COR-L47 (cell line): ENCODE measurements at regions not wholly inside any gene's neighbourhood (a gene's known extent, or its start where the extent isn't known, plus 50 kb on each side); places are given as distances from the start of the nearest gene placed in this dataset.

Experiments used
- DNase-seq: peaks from one replicate; lab custom pipeline; 2025; lab: John Stamatoyannopoulos, UW

DNA sequence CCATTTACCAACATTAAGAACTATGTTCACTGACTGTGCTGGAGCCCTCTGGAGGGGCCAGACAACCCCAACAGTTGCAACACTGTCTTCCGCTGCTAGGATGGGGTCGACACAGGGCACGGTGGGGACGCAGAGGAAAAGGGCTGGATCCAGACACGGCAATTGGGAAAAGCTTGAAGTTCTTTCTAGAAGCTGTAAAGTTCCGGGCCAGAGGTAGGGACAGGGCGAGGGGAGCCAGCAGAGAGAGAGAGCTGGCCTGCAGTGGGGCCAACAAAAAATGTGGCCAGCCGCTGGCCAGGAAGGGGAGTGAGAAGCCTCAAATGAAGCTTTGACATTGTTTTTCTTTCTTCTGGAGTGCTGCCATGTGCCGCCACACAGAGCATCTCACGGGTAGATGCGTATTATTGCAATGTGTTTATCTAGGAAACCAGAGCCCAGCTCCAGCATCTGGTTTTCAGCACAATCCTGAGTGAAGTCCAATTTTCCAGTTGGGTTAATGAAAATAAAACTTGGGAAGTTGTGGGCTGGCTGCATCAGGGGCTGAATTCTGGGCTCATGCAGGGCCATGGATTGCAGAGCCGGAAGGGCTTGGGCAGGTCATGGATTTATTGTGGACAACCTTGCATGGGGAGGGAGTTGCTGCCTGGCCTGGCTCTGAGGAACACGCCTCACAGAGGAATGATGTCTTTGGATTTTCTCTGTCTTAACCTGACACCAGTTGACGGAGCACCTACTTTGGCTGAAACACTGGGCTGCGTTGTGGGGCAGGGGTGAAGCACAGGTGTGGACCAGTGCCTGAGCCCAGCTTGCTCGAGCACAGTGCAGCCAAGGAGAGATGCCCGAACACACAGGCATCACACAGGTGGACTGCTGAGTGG is 67.6 kb upstream of the AMPD3 start:
- DNase-seq = no peak

DNA sequence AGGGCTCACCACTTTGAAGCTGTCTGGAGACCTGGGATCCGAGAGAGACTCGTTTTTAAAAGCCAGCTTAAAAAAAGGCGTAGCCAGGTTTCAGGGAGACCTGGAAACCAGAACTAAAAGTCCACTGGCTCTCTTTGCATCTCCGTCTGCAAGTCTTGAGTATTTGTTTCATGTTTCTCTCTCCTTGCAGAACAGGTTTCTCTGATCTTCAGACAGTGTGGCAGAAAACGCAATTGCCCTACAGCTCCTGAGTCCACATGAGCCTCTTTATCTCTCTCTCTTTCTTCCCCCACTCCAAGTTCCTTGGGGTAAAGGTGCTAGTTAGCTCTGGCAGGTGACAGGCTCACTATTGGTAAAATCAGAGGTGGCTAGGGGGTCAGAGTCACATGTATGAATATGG is 67.0 kb upstream of the AMPD3 start:
- no peak for DNase-seq

DNA sequence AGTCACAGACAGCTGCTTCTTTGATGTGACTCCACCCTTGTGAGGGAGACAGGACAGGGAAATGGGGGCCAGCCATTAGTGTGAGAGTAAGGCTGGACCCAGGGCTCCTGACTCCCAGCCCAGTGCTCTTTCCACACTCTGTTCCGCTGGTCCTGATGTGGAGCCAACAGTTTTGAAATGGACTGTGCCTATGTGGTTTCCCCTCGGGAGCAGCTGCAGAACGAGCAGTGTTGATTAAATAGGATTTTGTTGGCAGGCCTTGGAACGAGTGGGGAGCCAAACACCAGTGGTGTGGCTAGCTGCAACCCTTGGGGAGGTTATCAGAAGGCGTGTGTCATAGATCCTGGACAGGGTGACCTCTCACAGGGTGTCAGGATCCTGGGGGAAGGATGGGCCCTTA is 66.5 kb upstream of the AMPD3 start:
- no peak for DNase-seq

DNA sequence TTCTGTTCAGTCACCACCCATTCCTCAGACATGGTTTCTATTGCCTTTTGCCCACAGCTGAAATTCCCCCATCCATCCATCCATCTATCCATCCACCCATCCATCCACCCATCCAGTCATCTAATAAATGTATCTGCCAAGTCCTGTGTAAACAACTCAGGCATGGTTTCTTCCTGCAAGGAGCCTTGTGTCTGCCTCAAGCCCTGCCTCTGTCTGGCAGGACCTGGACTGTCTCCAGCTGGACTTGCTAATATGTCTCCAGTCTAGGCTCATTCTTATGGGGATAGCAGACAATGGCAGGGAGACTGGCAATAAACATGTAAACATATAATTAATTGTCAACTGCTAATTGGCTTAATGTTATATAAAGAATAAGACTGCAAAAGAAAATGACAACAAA is 64.7 kb upstream of the AMPD3 start:
- DNase-seq = no peak

DNA sequence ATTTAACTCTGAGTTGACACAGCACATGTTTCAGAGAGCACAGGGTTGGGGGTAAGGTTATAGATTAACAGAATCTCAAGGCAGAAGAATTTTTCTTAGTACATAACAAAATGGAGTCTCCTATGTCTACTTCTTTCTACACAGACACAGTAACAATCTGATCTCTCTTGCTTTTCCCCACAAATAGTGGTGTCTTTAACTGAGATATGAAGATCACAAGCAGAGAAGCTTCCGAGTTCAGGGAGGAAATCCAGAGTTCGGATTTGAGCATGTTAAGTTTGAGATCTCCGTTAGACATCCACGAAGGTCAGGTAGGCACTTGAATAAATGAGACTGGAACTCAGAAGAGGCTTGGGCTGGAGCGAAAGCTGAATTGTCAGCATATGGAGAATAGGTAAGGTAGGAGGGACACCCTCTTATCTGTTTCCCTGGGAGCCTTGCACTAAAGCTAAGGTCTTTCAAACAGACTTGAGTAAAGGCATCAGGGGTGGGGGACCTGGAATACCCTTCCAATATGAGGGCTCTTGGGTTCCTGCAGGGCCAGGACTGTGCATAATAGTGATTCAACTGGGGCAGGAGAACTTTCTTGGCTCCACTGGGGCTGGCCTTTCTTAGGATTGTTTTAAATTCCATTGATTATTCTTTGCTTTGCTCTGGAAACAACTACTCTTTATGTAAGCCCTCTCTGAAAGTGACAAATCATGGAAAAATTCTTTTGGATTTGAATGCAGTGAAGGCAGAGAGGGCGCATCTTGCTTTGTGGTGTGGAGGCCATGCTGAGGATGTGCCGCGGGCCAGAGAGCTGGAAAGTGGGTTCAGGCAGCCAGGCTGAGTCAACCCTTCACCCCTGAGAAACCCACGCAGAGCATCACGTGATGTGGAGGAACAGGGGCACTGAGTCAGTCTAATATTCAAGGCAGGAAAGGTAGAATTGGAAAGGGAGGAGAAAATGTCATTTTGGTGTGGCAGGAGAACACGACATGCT is 62.7 kb upstream of the AMPD3 start:
- DNase-seq = no peak

DNA sequence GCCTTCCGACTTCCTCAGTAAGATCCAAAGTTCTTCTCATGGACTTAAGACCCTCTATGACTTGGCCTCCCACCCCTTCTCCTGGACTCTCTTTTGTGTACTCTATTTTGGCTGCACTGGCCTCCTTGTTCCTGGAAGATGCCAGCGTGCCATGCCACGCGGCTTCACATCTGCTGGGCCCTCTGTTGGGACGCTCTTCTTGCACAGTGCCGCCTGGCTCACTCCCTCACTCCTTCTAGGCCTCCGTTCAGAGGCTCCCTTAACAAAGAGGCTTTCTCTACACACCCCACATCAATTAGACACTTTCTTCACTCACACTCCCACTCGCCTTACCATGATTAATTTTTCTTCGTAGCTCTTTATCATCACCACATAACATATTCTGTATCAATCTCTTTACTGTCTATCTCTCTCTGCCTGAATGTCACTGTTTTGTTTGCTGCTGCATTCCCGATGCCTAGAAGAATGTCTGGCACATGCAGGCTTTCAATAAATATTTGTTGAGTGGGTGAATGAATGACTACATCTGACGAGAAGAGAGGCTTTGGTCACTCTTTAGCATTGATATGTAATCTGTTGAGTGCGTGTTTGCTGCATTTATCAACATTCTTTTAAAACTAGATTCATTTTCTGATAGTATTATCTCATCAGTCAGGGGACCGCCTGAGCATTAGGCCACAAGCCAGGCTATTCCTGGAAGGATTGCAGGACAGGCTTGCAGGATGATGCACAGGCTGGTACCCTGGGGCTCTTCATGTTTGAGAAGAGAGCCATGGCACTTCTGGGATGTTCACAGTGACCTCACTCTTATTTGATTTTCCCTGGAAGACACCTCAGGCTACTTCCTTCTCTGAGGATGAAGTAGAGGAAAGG is 60.6 kb upstream of the AMPD3 start:
- DNase-seq = no peak

DNA sequence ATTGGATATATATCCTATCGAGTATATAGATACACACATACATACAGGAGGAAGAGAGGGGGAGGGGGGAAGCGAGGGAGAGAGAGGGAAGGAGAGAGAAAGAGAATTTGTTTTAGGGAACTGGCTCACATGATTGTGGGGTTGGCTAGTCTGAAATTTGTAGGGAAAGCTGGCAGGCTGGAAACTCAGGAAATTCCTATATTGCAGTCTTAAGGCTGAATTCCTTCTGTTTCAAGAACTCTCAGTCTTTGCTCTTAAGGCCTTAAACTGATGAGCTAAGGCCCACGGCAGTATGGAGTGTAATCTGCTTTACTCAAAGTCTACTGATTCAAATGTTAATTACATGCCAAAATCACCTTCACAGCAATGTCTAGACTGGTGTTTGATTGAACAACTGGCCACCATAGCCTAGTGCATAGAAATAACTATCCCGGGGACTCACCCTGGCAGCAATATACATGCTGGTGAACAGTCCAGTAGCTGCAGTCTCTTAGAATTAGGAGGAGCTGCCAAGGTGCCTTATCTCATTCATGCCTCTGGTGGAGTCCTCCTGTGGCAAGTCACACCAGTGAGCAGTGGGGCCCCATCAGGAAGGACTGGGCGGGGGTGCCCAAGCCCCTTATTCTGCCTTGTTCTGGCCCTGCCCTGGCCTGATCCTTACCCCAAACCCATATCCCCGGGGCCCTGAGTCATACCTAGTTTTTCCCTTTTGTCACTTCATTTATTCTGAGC is 59.7 kb upstream of the AMPD3 start:
- no peak for DNase-seq

DNA sequence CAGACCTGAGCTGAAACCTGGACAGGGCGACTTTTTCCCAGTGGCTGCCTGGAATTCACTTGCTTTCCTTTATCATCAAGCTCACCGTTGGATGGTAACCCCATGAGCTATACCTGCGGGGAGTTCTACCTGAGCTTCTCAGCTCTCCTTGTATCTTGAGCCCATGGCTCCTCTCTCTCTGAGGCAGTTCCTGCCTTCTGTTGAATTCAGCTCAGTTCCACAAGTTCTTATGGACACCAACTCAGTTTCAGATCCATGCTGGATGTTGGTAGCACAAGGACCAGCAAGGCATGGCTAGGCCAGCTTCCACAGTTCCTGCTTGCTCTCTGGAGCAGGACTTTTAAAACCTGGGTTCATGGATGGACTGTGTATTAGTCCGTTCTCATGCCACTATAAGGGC is 58.3 kb upstream of the AMPD3 start:
- no peak for DNase-seq

DNA sequence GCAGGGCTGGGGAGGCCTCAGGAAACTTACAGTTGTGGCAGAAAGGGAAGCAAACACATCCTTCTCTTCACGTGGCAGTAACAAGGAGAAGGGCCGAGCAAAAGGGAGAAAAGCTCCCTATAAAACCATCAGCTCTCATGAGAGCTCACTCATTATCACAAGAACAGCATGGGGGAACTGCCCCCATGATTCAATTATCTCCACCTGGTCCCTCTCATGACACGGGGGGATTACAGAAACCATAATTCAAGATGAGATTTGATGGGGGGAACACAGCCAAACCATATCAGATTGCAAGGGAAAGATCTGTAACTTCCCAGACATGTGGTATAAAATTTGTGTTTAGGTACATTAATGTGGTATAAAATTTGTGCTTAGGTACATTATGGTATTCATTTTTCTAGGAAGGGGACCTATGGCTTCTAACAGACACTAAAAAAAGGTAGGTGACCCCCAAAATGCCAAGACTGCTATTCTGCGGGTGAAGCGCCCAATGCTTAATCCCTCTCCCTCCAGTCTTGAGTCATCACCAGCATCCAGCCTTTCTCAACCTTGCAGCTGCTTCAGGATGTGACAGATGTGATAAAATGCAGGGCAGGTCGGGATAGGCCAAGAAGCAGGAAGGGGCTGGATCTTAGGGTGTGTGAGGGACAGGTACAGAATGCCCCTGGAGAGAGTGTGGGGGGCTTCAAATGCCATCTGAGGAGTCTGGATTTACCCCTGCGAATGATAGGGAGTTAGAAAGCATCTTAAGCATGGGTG is 57.7 kb upstream of the AMPD3 start:
- DNase-seq = no peak

DNA sequence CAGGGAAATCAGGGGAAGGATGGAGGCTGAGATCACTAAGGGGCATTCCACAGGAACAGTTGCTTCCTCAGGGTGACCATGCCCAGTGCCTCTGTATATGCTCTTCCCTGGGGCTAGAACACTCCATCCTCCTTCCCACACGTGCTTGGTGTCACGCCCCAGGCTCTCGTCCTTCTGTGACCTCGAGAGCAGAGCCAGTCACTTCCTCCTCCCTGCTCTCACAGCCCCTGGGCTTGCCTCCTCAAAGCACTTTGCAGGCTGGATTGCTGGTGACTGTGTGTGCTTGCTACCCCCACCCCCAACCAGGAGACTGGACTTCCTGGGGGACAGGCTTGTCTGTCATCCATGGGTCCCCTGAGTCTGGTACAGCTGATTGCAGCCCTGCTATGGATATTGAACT is 56.5 kb upstream of the AMPD3 start:
- no peak for DNase-seq

DNA sequence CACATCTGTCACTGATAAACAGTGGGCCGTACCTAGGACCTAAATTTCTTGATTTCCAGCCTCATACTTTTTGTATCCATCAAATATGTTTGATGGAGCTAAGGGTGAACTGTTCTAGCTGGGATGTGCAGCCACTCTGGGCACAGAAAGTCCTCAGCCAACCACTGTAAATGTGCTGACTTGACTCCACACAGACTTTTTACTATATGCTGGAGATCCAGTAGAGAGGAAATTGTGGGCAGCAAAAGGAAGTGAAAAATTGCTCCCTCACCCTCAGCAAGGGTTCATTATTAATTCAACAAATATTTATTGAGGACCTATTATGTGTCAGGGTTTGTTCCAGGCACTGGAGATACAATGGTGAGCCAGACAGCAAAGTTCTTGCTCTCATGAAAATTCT is 54.2 kb upstream of the AMPD3 start:
- no peak for DNase-seq

DNA sequence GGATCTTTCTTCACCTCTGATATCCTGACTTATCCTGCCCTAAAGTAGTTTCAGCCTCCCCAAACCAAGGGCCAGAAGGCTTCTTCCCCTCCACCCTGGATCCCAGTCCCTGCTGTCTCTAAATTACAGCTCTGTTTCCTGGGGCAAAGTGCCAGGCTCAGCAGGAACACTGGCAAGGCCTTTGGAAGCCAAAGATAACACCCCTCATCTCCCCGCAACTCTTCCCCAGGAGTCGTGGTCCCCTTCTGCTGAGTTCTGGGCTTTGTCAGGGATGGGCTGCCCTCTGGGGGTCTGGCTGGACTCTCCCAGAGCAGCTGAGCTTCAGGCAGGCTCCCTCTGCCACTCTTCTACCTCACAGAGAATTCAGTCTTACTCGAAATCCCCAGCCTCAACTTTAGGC is 53.8 kb upstream of the AMPD3 start:
- DNase-seq = no peak

DNA sequence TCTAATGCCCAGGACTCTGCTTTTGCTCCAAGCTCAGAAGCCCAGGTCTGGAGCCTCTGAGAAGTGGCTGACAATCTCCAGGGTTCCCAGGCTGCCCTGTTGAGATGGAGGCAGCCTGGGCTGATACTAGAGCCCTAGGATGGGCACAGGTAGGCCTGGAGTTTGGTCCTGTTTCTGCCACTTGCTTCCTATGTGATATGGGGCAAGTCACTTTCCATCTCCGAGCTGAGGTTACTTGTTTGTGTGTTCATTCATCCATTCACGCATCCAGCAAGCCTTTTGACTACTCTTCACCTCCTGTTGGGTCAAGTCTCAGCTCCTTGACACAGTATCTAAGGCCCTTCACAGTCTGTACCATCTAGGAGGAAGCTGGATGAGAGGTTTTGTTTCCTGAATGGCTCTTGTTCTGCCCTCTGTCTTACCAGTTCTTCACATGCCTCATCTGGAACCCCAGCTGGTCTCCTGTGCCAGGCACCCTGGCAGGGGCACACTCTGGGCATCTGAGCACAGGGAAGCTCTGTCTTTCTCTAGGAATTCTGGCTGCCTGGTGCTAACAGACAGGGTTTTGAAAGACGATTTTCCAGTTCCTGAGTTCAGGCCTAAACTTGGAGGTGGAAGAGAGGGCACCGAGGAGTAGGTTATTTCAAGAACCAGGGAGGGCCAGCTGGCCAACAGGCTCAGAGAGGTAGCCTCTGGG is 53.2 kb upstream of the AMPD3 start:
- no peak for DNase-seq
